WTC11 (cell line): ENCODE measurements at regions not wholly inside any gene's neighbourhood (a gene's known extent, or its start where the extent isn't known, plus 50 kb on each side); places are given as distances from the start of the nearest gene placed in this dataset.

Experiments
- ATAC-seq: fragments of 200-7000 bp; cut with Tn5 transposase; 2 replicates; pipeline ENCODE4 v1.10.0; 2021; ENCODE audit warnings: mild to moderate bottlenecking, moderate library complexity
- CTCF ChIA-PET: fragments of 300-600 bp; sonication (Branson Sonifier 250); formaldehyde crosslinking; loops from one replicate; lab custom pipeline; 2021; ENCODE audit warnings: antibody characterized with exemption; lab: Charles Lee
- POLR2A ChIA-PET: fragments of 350-600 bp; sonication (Branson Sonifier 250); formaldehyde crosslinking; loops from one replicate; lab custom pipeline; 2021; ENCODE audit warnings: antibody characterized with exemption; lab: Charles Lee
- DNase-seq: peaks from one replicate; pipeline ENCODE4 v3.0.0; 2021; ENCODE audit warnings: low spot score
- H3K27ac Mint-ChIP-seq: 2 replicates; pipeline ENCODE4 v1.8.0; 2021; ENCODE audit warnings: mixed read lengths
- H3K27me3 Mint-ChIP-seq: 2 replicates; pipeline ENCODE4 v1.8.0; 2021; ENCODE audit warnings: low read depth, mild to moderate bottlenecking, moderate library complexity, mixed read lengths
- H3K36me3 Mint-ChIP-seq: 2 replicates; pipeline ENCODE4 v1.8.0; 2021; ENCODE audit warnings: mixed read lengths
- H3K4me1 Mint-ChIP-seq: 2 replicates; pipeline ENCODE4 v1.8.0; 2022; ENCODE audit warnings: mixed read lengths
- H3K4me3 Mint-ChIP-seq: 2 replicates; pipeline ENCODE4 v1.8.0; 2021; ENCODE audit warnings: mild to moderate bottlenecking, moderate library complexity, mixed read lengths
- H3K9me3 Mint-ChIP-seq: 2 replicates; pipeline ENCODE4 v1.8.0; 2021; ENCODE audit warnings: mixed read lengths
- AFF4 ChIP-seq: sonication (generic); formaldehyde crosslinking; IDR thresholded peaks from 2 replicates; pipeline ENCODE4 v1.8.1; 2023; ENCODE audit warnings: mild to moderate bottlenecking, missing genetic modification reagents, borderline replicate concordance
- CBFB ChIP-seq: sonication (generic); formaldehyde crosslinking; IDR thresholded peaks from 2 replicates; pipeline ENCODE4 v1.8.1; 2022; ENCODE audit warnings: mild to moderate bottlenecking, low read depth, missing genetic modification reagents
- CREB1 ChIP-seq: sonication (generic); formaldehyde crosslinking; IDR thresholded peaks from 2 replicates; pipeline ENCODE4 v1.8.0; 2023; ENCODE audit warnings: mild to moderate bottlenecking, missing genetic modification reagents
- E2F4 ChIP-seq: sonication (generic); formaldehyde crosslinking; IDR thresholded peaks from 2 replicates; pipeline ENCODE4 v1.8.1; 2022; ENCODE audit warnings: low read depth, mild to moderate bottlenecking, moderate library complexity, missing genetic modification reagents, borderline replicate concordance
- EMX1 ChIP-seq: fragments of 250-450 bp; sonication (Bioruptor Pico); IDR thresholded peaks from 2 replicates; pipeline ENCODE4 v1.8.0; 2021; ENCODE audit warnings: mild to moderate bottlenecking
- JAZF1 ChIP-seq: fragments of 250-450 bp; sonication (Bioruptor Pico); IDR thresholded peaks from 2 replicates; pipeline ENCODE4 v1.9.0; 2021; ENCODE audit warnings: moderate library complexity, mild to moderate bottlenecking, inconsistent platforms
- NFATC4 ChIP-seq: fragments of 250-450 bp; sonication (Bioruptor Pico); IDR thresholded peaks from 2 replicates; pipeline ENCODE4 v1.9.0; 2021; ENCODE audit warnings: mild to moderate bottlenecking
- NFYB ChIP-seq: sonication (generic); formaldehyde crosslinking; conservative IDR thresholded peaks from 2 replicates; pipeline ENCODE4 v1.8.0; 2022; ENCODE audit warnings: low read depth, missing genetic modification reagents
- NR2C2 ChIP-seq: sonication (generic); formaldehyde crosslinking; IDR thresholded peaks from 2 replicates; pipeline ENCODE4 v1.8.0; 2022; ENCODE audit warnings: mild to moderate bottlenecking, missing genetic modification reagents
- RORB ChIP-seq: fragments of 250-450 bp; sonication (Bioruptor Pico); IDR thresholded peaks from 2 replicates; pipeline ENCODE4 v1.9.0; 2021; ENCODE audit warnings: mild to moderate bottlenecking
- SMAD3 ChIP-seq: sonication (generic); formaldehyde crosslinking; IDR thresholded peaks from 2 replicates; pipeline ENCODE4 v1.8.0; 2022; ENCODE audit warnings: missing genetic modification reagents, mild to moderate bottlenecking, borderline replicate concordance
- USF1 ChIP-seq: sonication (generic); formaldehyde crosslinking; IDR thresholded peaks from 2 replicates; pipeline ENCODE4 v1.8.0; 2022; ENCODE audit warnings: mild to moderate bottlenecking, missing genetic modification reagents
- ZBTB43 ChIP-seq: sonication (generic); formaldehyde crosslinking; IDR thresholded peaks from 2 replicates; pipeline ENCODE4 v1.8.1; 2023; ENCODE audit warnings: mild to moderate bottlenecking, missing genetic modification reagents
- ZMAT4 ChIP-seq: fragments of 250-450 bp; sonication (Bioruptor Pico); IDR thresholded peaks from 2 replicates; pipeline ENCODE4 v1.9.0; 2021; ENCODE audit warnings: mild to moderate bottlenecking
- ZNF121 ChIP-seq: sonication (generic); formaldehyde crosslinking; IDR thresholded peaks from 2 replicates; pipeline ENCODE4 v1.8.0; 2023; ENCODE audit warnings: missing genetic modification reagents
- ZNF138 ChIP-seq: sonication (generic); formaldehyde crosslinking; conservative IDR thresholded peaks from 2 replicates; pipeline ENCODE4 v1.8.1; 2022; ENCODE audit warnings: mild to moderate bottlenecking, moderate library complexity, missing genetic modification reagents
- ZNF317 ChIP-seq: sonication (generic); formaldehyde crosslinking; IDR thresholded peaks from 2 replicates; pipeline ENCODE4 v1.8.1; 2023; ENCODE audit warnings: low read depth, mild to moderate bottlenecking, moderate library complexity, missing genetic modification reagents, borderline replicate concordance
- ZNF423 ChIP-seq: fragments of 250-450 bp; sonication (Bioruptor Pico); IDR thresholded peaks from 2 replicates; pipeline ENCODE4 v2.1.2; 2022; ENCODE audit warnings: mild to moderate bottlenecking, moderate library complexity
- ZNF425 ChIP-seq: fragments of 250-450 bp; sonication (Bioruptor Pico); conservative IDR thresholded peaks from 2 replicates; pipeline ENCODE4 v1.9.0; 2021; ENCODE audit warnings: mild to moderate bottlenecking
- ZNF512 ChIP-seq: sonication (generic); formaldehyde crosslinking; IDR thresholded peaks from 2 replicates; pipeline ENCODE4 v1.8.1; 2022; ENCODE audit warnings: missing genetic modification reagents, borderline replicate concordance

GRCh38 chr1:189644970-189645369 lies 832.7 kb downstream of the BRINP3 start (continued):
- no peak for TF ChIP-seq AFF4
- TF ChIP-seq, all 79 proteins: peak for 0

GRCh38 chr1:189646066-189646465 lies 831.6 kb downstream of the BRINP3 start:
- Mint-ChIP-seq H3K27ac (no peak overlapping the region), H3K36me3 (0 out of 2 replicates have a peak, but pooled peaks cover 4% of the 10 kb centered on the region), H3K4me3 (no peak overlapping the region), H3K4me1 (peaks cover 4% of the 10 kb centered on the region), H3K27me3 (no peaks in the 10 kb centered on the region), H3K9me3 (peaks cover 12% of the 10 kb centered on the region)
- TF ChIP-seq ZNF425 (CRISPR knock-in tag), result no peak
- TF ChIP-seq RORB (CRISPR knock-in tag), result no peak
- TF ChIP-seq ZNF138, result no peak
- no peak for TF ChIP-seq ZBTB43
- no peak for TF ChIP-seq NFATC4 (CRISPR knock-in tag)
- no peak for TF ChIP-seq CREB1 (CRISPR knock-in tag)
- no peak for TF ChIP-seq ZMAT4
- TF ChIP-seq USF1, result no peak
- TF ChIP-seq ZNF423 (CRISPR knock-in tag), result no peak
- no peak for ATAC-seq
- no peak for DNase-seq
- POLR2A ChIA-PET, result no interaction called here
- CTCF ChIA-PET, result no interaction called here

- no peak overlapping the region for H3K27ac Mint-ChIP-seq
- no peaks in the 10 kb centered on the region for H3K27me3 Mint-ChIP-seq
- POLR2A ChIA-PET, result no interaction called here
- TF ChIP-seq ZNF121 (CRISPR knock-in tag) (no peak), E2F4 (CRISPR knock-in tag) (no peak), SMAD3 (CRISPR knock-in tag) (no peak), EMX1 (no peak), NR2C2 (CRISPR knock-in tag) (no peak), NFYB (no peak), USF1 (no peak), CBFB (CRISPR knock-in tag) (no peak), ZBTB43 (no peak), JAZF1 (CRISPR knock-in tag) (no peak), ZNF317 (CRISPR knock-in tag) (no peak), ZNF512 (CRISPR knock-in tag) (no peak)
Measured at GRCh38 chr1:189654906-189655305, 822.8 kb downstream of the BRINP3 start.

More at GRCh38 chr1:189654906-189655305, 822.8 kb downstream of the BRINP3 start:
- no peak for DNase-seq
- no peaks in the 10 kb centered on the region for H3K9me3 Mint-ChIP-seq
- CTCF ChIA-PET, result interaction anchor here (1.0 kb wide), 1 partner anchor 25 kb away, joined by 3 read pairs; no protein-coding TSS in a partner anchor
- no peaks in the 10 kb centered on the region for H3K4me1 Mint-ChIP-seq
- no peak overlapping the region for H3K4me3 Mint-ChIP-seq
- no peaks in the 10 kb centered on the region for H3K36me3 Mint-ChIP-seq
- ATAC-seq, result no peak
